ENCODE measurements at regions not wholly inside any gene's neighbourhood (a gene's known extent, or its start where the extent isn't known, plus 50 kb on each side); places are given as distances from the start of the nearest gene placed in this dataset.

GRCh38 chr2:23009545-23010149 lies 375.3 kb upstream of the KLHL29 start:
- peaks cover 8% of the 10 kb centered on the region for H3K4me1 ChIP-seq (ENCODE audit: control insufficient read depth, insufficient read depth, low read length)
- no peaks in the 10 kb centered on the region for H3K27me3 ChIP-seq (ENCODE audit: control insufficient read depth, insufficient read depth, low read length)
- no peaks in the 10 kb centered on the region for H3K36me3 ChIP-seq (ENCODE audit: control insufficient read depth, insufficient read depth, low read length)
- no peak overlapping the region for H3K4me3 ChIP-seq (ENCODE audit: low read length)
- no peak overlapping the region for H3K27ac ChIP-seq (ENCODE audit: low read depth, low read length)
- no peak overlapping the region for H3K9ac ChIP-seq (ENCODE audit: low read length)

GRCh38 chr2:23012499-23012898 lies 372.5 kb upstream of the KLHL29 start:
- no peak overlapping the region for H3K4me3 ChIP-seq (ENCODE audit: low read length)
- no peak overlapping the region for H3K27ac ChIP-seq (ENCODE audit: low read depth, low read length)
- no peaks in the 10 kb centered on the region for H3K27me3 ChIP-seq (ENCODE audit: control insufficient read depth, insufficient read depth, low read length)
- peaks cover 8% of the 10 kb centered on the region for H3K4me1 ChIP-seq (ENCODE audit: control insufficient read depth, insufficient read depth, low read length)
- H3K9ac ChIP-seq (ENCODE audit: low read length): no peak overlapping the region
- no peaks in the 10 kb centered on the region for H3K36me3 ChIP-seq (ENCODE audit: control insufficient read depth, insufficient read depth, low read length)

DNA sequence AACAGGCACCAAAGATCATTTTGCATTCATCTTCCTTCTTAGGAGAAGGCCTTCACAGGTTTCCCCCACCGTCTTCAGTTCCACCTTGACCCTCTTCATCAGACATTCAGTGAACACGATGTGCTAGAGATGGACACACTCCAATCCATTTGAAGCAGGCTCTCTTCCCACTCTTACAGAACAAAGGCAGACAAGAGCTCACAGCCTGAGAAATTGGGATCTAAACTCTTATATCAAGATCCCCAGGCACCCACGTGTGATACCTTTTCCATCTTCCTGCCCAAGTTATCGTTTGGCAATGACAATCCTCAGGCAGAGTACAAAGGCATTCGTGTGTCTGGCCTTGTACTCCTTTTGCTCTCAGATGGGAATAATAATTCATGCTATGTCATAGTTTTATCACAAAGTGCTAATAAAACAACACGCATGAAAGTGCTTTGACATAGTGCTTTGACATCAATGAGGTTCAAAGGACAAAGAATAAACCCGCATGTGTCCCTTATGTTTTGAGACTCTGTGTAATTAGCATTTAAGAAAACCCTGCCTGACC lies 369.3 kb upstream of the KLHL29 start:
- Histone ChIP-seq H3K36me3 (ENCODE audit: control insufficient read depth, insufficient read depth, low read length) (no peaks in the 10 kb centered on the region), H3K4me3 (ENCODE audit: low read length) (no peak overlapping the region), H3K27ac (ENCODE audit: low read depth, low read length) (no peak overlapping the region), H3K9ac (ENCODE audit: low read length) (no peak overlapping the region), H3K4me1 (ENCODE audit: control insufficient read depth, insufficient read depth, low read length) (no peaks in the 10 kb centered on the region), H3K27me3 (ENCODE audit: control insufficient read depth, insufficient read depth, low read length) (no peaks in the 10 kb centered on the region)

GRCh38 chr2:23019476-23019875 lies 365.5 kb upstream of the KLHL29 start:
- Histone ChIP-seq H3K27me3 (ENCODE audit: control insufficient read depth, insufficient read depth, low read length) (no peaks in the 10 kb centered on the region), H3K27ac (ENCODE audit: low read depth, low read length) (no peak overlapping the region), H3K4me1 (ENCODE audit: control insufficient read depth, insufficient read depth, low read length) (no peaks in the 10 kb centered on the region), H3K9ac (ENCODE audit: low read length) (no peak overlapping the region), H3K36me3 (ENCODE audit: control insufficient read depth, insufficient read depth, low read length) (no peaks in the 10 kb centered on the region), H3K4me3 (ENCODE audit: low read length) (no peak overlapping the region)

GRCh38 chr2:23020659-23021058 lies 364.3 kb upstream of the KLHL29 start:
- Histone ChIP-seq H3K27me3 (ENCODE audit: control insufficient read depth, insufficient read depth, low read length) (no peaks in the 10 kb centered on the region), H3K9ac (ENCODE audit: low read length) (no peak overlapping the region), H3K36me3 (ENCODE audit: control insufficient read depth, insufficient read depth, low read length) (no peaks in the 10 kb centered on the region), H3K4me3 (ENCODE audit: low read length) (no peak overlapping the region), H3K4me1 (ENCODE audit: control insufficient read depth, insufficient read depth, low read length) (no peaks in the 10 kb centered on the region), H3K27ac (ENCODE audit: low read depth, low read length) (no peak overlapping the region)

DNA sequence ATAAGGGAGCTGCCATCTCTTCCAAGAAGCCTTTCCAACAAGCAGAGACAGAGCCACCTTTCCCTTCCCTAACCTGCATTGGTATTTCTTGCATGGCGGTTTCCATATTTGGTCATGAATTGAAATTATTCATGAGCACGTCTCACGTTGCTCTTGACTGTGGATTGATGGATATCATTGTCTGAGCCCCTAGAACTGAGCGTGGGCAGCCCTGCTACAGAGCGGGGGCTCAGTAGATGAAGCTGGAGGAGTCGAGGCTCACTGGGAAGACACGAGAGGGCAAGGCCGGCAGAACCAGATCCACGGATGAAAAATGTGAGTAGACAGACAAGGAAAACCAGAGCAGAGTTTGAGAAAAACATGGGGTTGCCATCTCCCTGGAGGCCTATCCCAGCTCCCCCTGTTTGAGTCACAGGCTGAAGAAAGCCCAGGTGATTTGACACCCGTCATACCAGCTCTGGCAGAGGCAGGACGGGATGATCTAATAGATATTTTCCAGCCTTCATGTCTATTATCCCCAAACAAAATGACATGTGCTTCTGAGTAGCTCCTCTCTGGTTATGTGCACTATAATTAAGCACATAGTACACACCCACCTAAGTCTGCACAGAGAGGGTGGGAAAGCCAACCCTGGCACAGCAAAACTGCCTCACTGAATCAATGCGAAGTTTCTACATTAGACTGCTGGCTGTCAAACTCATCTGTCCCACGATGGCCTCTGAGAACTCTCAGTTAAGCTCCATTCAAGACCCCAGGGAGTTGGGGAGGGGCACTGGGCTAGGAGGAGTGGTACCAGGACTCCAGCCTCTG lies 363.5 kb upstream of the KLHL29 start:
- Histone ChIP-seq H3K36me3 (ENCODE audit: control insufficient read depth, insufficient read depth, low read length) (no peaks in the 10 kb centered on the region), H3K27ac (ENCODE audit: low read depth, low read length) (no peak overlapping the region), H3K4me3 (ENCODE audit: low read length) (no peak overlapping the region), H3K9ac (ENCODE audit: low read length) (no peak overlapping the region), H3K4me1 (ENCODE audit: control insufficient read depth, insufficient read depth, low read length) (no peaks in the 10 kb centered on the region), H3K27me3 (ENCODE audit: control insufficient read depth, insufficient read depth, low read length) (no peaks in the 10 kb centered on the region)

DNA sequence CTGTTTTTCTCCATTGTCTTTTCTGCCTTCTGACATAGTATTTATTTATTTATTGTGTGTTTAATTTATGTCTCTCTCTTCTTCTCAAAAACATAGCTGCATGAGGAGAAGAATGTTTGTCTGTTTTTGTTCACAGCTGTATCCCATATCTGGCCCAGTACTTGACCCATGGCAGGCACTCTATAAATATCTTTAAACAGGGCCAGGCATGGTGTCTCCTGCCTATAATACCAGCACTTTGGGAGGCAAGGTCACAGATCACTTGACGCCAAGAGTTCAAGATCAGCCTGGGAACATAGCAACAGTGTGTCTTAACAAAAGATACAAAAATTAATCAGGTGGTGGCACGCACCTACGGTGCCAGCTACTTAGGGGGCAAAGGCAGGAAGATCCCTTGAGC lies 361.3 kb upstream of the KLHL29 start:
- no peaks in the 10 kb centered on the region for H3K36me3 ChIP-seq (ENCODE audit: control insufficient read depth, insufficient read depth, low read length)
- no peaks in the 10 kb centered on the region for H3K4me1 ChIP-seq (ENCODE audit: control insufficient read depth, insufficient read depth, low read length)
- no peak overlapping the region for H3K9ac ChIP-seq (ENCODE audit: low read length)
- H3K4me3 ChIP-seq (ENCODE audit: low read length): no peak overlapping the region
- no peaks in the 10 kb centered on the region for H3K27me3 ChIP-seq (ENCODE audit: control insufficient read depth, insufficient read depth, low read length)
- H3K27ac ChIP-seq (ENCODE audit: low read depth, low read length): no peak overlapping the region

DNA sequence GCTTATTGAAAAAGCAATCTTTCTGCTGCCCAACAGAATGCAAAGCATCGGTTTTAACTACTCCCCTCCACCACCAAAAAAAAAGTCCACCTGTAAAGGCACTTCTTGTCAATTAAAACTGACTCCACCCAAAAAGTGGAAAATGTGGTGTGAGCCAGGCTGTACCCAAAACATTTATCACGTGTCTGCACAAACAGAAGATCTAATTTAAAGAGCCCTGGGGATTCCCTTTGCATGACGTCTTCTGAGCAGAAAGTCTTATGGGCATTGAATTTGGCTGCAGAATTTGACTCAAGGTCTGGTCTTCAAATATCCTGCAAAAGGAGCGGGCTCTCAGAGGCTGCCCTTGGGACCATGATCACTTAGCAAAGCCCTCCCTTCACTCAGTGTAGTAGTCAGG lies 358.3 kb upstream of the KLHL29 start:
- H3K27ac ChIP-seq (ENCODE audit: low read depth, low read length): no peak overlapping the region

GRCh38 chr2:23027396-23027795 lies 357.6 kb upstream of the KLHL29 start:
- no peaks in the 10 kb centered on the region for H3K4me1 ChIP-seq (ENCODE audit: control insufficient read depth, insufficient read depth, low read length)
- H3K4me3 ChIP-seq (ENCODE audit: low read length): no peak overlapping the region
- H3K27me3 ChIP-seq (ENCODE audit: control insufficient read depth, insufficient read depth, low read length): no peaks in the 10 kb centered on the region
- no peaks in the 10 kb centered on the region for H3K36me3 ChIP-seq (ENCODE audit: control insufficient read depth, insufficient read depth, low read length)
- no peak overlapping the region for H3K27ac ChIP-seq (ENCODE audit: low read depth, low read length)
- no peak overlapping the region for H3K9ac ChIP-seq (ENCODE audit: low read length)

More for the DNA sequence above, 358.3 kb upstream of the KLHL29 start:
- Histone ChIP-seq H3K36me3 (ENCODE audit: control insufficient read depth, insufficient read depth, low read length) (no peaks in the 10 kb centered on the region), H3K4me1 (ENCODE audit: control insufficient read depth, insufficient read depth, low read length) (no peaks in the 10 kb centered on the region), H3K4me3 (ENCODE audit: low read length) (no peak overlapping the region), H3K27me3 (ENCODE audit: control insufficient read depth, insufficient read depth, low read length) (no peaks in the 10 kb centered on the region), H3K9ac (ENCODE audit: low read length) (no peak overlapping the region)

- Histone ChIP-seq H3K9ac (ENCODE audit: low read length) (no peak overlapping the region), H3K4me3 (ENCODE audit: low read length) (no peak overlapping the region), H3K27me3 (ENCODE audit: control insufficient read depth, insufficient read depth, low read length) (no peaks in the 10 kb centered on the region), H3K36me3 (ENCODE audit: control insufficient read depth, insufficient read depth, low read length) (no peaks in the 10 kb centered on the region), H3K4me1 (ENCODE audit: control insufficient read depth, insufficient read depth, low read length) (no peaks in the 10 kb centered on the region), H3K27ac (ENCODE audit: low read depth, low read length) (no peak overlapping the region)
Observed at GRCh38 chr2:23028106-23028505, 356.9 kb upstream of the KLHL29 start.

DNA sequence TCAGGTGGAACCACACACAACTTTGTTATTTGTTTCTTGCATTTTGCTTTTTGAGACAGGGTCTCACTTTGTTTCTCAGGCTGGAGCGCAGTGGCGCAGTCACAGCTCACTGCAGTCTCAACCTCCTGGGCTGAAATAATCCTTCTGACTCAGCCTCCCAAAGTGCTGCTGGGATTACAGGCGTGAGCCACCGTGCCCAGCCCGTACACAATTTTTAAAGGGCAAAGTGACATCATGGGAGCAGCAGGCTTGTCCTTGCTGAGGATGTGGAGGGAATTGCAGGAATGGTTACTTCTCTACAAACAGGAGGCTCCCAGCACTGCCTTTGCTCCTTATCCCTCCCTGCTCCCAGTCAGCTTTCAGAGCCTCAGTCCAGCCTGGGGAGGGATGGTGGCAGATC lies 355.9 kb upstream of the KLHL29 start:
- H3K4me3 ChIP-seq (ENCODE audit: low read length): no peak overlapping the region
- no peak overlapping the region for H3K27ac ChIP-seq (ENCODE audit: low read depth, low read length)
- no peaks in the 10 kb centered on the region for H3K27me3 ChIP-seq (ENCODE audit: control insufficient read depth, insufficient read depth, low read length)
- no peaks in the 10 kb centered on the region for H3K4me1 ChIP-seq (ENCODE audit: control insufficient read depth, insufficient read depth, low read length)
- H3K9ac ChIP-seq (ENCODE audit: low read length): no peak overlapping the region
- no peaks in the 10 kb centered on the region for H3K36me3 ChIP-seq (ENCODE audit: control insufficient read depth, insufficient read depth, low read length)

- Histone ChIP-seq H3K36me3 (ENCODE audit: control insufficient read depth, insufficient read depth, low read length) (no peaks in the 10 kb centered on the region), H3K27ac (ENCODE audit: low read depth, low read length) (no peak overlapping the region), H3K27me3 (ENCODE audit: control insufficient read depth, insufficient read depth, low read length) (no peaks in the 10 kb centered on the region), H3K4me3 (ENCODE audit: low read length) (no peak overlapping the region), H3K9ac (ENCODE audit: low read length) (no peak overlapping the region), H3K4me1 (ENCODE audit: control insufficient read depth, insufficient read depth, low read length) (no peaks in the 10 kb centered on the region)
Observed at GRCh38 chr2:23029951-23030350, 355.0 kb upstream of the KLHL29 start.

- no peaks in the 10 kb centered on the region for H3K36me3 ChIP-seq (ENCODE audit: control insufficient read depth, insufficient read depth, low read length)
- no peak overlapping the region for H3K9ac ChIP-seq (ENCODE audit: low read length)
- no peak overlapping the region for H3K4me3 ChIP-seq (ENCODE audit: low read length)
- no peaks in the 10 kb centered on the region for H3K4me1 ChIP-seq (ENCODE audit: control insufficient read depth, insufficient read depth, low read length)
- no peaks in the 10 kb centered on the region for H3K27me3 ChIP-seq (ENCODE audit: control insufficient read depth, insufficient read depth, low read length)
- H3K27ac ChIP-seq (ENCODE audit: low read depth, low read length): no peak overlapping the region
Observed at GRCh38 chr2:23034996-23035395, 350.0 kb upstream of the KLHL29 start.

Measured in rectal smooth muscle tissue (tissue), 1 donor.